Endometrial microvascular endothelial cells (primary cell): ENCODE measurements at regions not wholly inside any gene's neighbourhood (a gene's known extent, or its start where the extent isn't known, plus 50 kb on each side); places are given as distances from the start of the nearest gene placed in this dataset.

Source experiments
- in situ Hi-C: cut with HindIII; loops from 2 replicates; pipeline ENCODE4 v1.10.0; 2017; ENCODE audit warnings: low sequenced_read_pairs, low pct_unique_long_range_greater_than_20kb; ENCODE audit errors: inconsistent ontology term

- in situ Hi-C loops, result no loop called here
Measured at GRCh38 chr9:12874395-12874794, 99.6 kb downstream of the LURAP1L start.

- in situ Hi-C loops, result no loop called here
Measured at GRCh38 chr9:12875191-12875590, 100.4 kb downstream of the LURAP1L start.

GRCh38 chr9:12876872-12877271 lies 102.1 kb downstream of the LURAP1L start:
- in situ Hi-C loops, result no loop called here

- in situ Hi-C loops, result no loop called here
Measured at GRCh38 chr9:12878351-12878978, 103.6 kb downstream of the LURAP1L start.

- in situ Hi-C loops, result no loop called here
Measured at GRCh38 chr9:12879961-12880360, 105.1 kb downstream of the LURAP1L start.

- in situ Hi-C loops, result no loop called here
Measured at GRCh38 chr9:12880406-12881015, 105.7 kb downstream of the LURAP1L start.

GRCh38 chr9:12882430-12882829 lies 107.6 kb downstream of the LURAP1L start:
- in situ Hi-C loops, result no loop called here

GRCh38 chr9:12884736-12885395 lies 110.0 kb downstream of the LURAP1L start:
- in situ Hi-C loops, result no loop called here

- in situ Hi-C loops, result no loop called here
Measured at GRCh38 chr9:12889402-12890106, 114.7 kb downstream of the LURAP1L start.

- in situ Hi-C loops, result no loop called here
Measured at GRCh38 chr9:12891588-12891987, 116.8 kb downstream of the LURAP1L start.

GRCh38 chr9:12903316-12903715 lies 128.5 kb downstream of the LURAP1L start:
- in situ Hi-C loops, result no loop called here

- in situ Hi-C loops, result no loop called here
Measured at GRCh38 chr9:12904261-12905000, 129.6 kb downstream of the LURAP1L start.

- in situ Hi-C loops, result no loop called here
Measured at GRCh38 chr9:12906646-12907045, 131.8 kb downstream of the LURAP1L start.

- in situ Hi-C loops, result no loop called here
Measured at GRCh38 chr9:12908895-12909294, 134.1 kb downstream of the LURAP1L start.

GRCh38 chr9:12915366-12915954 lies 140.6 kb downstream of the LURAP1L start:
- in situ Hi-C loops, result no loop called here

GRCh38 chr9:12916042-12916441 lies 141.2 kb downstream of the LURAP1L start:
- in situ Hi-C loops, result no loop called here

- in situ Hi-C loops, result no loop called here
Measured at GRCh38 chr9:12920437-12920836, 145.6 kb downstream of the LURAP1L start.

- in situ Hi-C loops, result no loop called here
Measured at GRCh38 chr9:12921621-12922020, 146.8 kb downstream of the LURAP1L start.
